DND-41 (cell line): ENCODE measurements at regions not wholly inside any gene's neighbourhood (a gene's known extent, or its start where the extent isn't known, plus 50 kb on each side); places are given as distances from the start of the nearest gene placed in this dataset.

Source experiments
- CTCF ChIP-seq: IDR thresholded peaks from 2 replicates; pipeline ENCODE4 v1.5.1; 2012; ENCODE audit warnings: borderline replicate concordance, low read length, moderate library complexity, mild to moderate bottlenecking; ENCODE audit not compliant: poor library complexity, severe bottlenecking; ENCODE audit errors: extremely low read depth
- EZH2 ChIP-seq: IDR thresholded peaks from 3 replicates; pipeline ENCODE4 v1.6.1; 2012; ENCODE audit warnings: borderline replicate concordance, low read depth, mild to moderate bottlenecking, moderate library complexity, low read length, inconsistent platforms; ENCODE audit not compliant: severe bottlenecking

GRCh38 chr4:144294211-144294610, 153.7 kb upstream of the GYPA start:
- no peak for TF ChIP-seq CTCF
- TF ChIP-seq EZH2 = no peak
